ENCODE measurements at regions not wholly inside any gene's neighbourhood (a gene's known extent, or its start where the extent isn't known, plus 50 kb on each side); places are given as distances from the start of the nearest gene placed in this dataset.

DNA sequence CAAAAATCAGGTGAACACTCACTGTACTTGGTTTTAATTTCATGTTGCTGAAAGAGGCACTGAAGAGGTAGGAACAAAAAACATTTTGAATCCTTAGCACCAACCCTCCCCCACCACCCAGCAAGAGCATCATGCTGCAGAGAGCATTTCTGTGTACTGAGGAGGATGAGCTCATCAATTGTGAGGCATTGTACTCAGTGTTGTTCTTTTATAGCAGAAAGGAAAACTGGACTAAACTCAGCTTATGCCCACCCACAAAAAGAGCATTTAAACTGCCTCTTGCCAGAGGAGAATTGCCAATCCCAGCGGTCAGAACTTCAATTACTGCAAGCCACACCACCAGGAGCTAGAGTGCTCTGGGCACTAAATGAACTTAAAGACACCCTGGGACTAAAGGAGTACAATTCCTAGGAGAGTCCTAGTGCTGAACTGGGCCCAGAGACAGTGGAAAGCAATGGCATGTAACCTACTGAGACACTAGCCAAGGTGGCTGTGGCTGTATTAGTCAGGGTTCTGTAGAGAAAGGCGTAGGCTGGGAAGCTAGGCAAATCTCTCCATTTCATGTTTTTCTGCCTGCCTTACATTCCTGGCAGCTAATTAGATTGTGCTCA, 280.7 kb upstream of the KLHL4 start:
- TF ChIP-seq EP300 (IDR thresholded peaks at IDR 0.05; ENCODE audit: borderline replicate concordance in 1 of 2, low read depth in 1 of 2, low read length in 1 of 2): no peak
- no peak for TF ChIP-seq SMC3 (IDR thresholded peaks at IDR 0.05; ENCODE audit: low read depth, low read length)
- TF ChIP-seq CTCF (IDR thresholded peaks at IDR 0.05): no peak
